ENCODE measurements at regions not wholly inside any gene's neighbourhood (a gene's known extent, or its start where the extent isn't known, plus 50 kb on each side); places are given as distances from the start of the nearest gene placed in this dataset.

- no peak for DNase-seq
- Mint-ChIP-seq H3K27ac (no peak overlapping the region), H3K36me3 (ENCODE audit: low read depth) (no peaks in the 10 kb centered on the region), H3K27me3 (no peaks in the 10 kb centered on the region), H3K4me3 (no peak overlapping the region), H3K4me1 (peaks cover 29% of the 10 kb centered on the region), H3K9me3 (no peaks in the 10 kb centered on the region)
- intact Hi-C loops (cut with micrococcal nuclease) = no loop called here
- TF ChIP-seq, protein P1, sequence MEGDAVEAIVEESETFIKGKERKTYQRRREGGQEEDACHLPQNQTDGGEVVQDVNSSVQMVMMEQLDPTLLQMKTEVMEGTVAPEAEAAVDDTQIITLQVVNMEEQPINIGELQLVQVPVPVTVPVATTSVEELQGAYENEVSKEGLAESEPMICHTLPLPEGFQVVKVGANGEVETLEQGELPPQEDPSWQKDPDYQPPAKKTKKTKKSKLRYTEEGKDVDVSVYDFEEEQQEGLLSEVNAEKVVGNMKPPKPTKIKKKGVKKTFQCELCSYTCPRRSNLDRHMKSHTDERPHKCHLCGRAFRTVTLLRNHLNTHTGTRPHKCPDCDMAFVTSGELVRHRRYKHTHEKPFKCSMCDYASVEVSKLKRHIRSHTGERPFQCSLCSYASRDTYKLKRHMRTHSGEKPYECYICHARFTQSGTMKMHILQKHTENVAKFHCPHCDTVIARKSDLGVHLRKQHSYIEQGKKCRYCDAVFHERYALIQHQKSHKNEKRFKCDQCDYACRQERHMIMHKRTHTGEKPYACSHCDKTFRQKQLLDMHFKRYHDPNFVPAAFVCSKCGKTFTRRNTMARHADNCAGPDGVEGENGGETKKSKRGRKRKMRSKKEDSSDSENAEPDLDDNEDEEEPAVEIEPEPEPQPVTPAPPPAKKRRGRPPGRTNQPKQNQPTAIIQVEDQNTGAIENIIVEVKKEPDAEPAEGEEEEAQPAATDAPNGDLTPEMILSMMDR (IDR thresholded peaks at IDR 0.05) = no peak
- ChIA-PET CTCF (no interaction called here), POLR2A (no interaction called here)
- no peak for ATAC-seq (ENCODE audit: low read depth)
These were observed 403.5 kb downstream of the ARL4A start for GRCh38 chr7:13090959-13091358.

- H3K27me3 Mint-ChIP-seq = no peaks in the 10 kb centered on the region
- H3K9me3 Mint-ChIP-seq = no peaks in the 10 kb centered on the region
- ATAC-seq (ENCODE audit: low read depth) = no peak
- H3K27ac Mint-ChIP-seq = no peak overlapping the region
- H3K36me3 Mint-ChIP-seq (ENCODE audit: low read depth) = no peaks in the 10 kb centered on the region
- TF ChIP-seq, protein P1 (IDR thresholded peaks at IDR 0.05) = no peak
- H3K4me1 Mint-ChIP-seq = peaks cover 32% of the 10 kb centered on the region
- ChIA-PET CTCF (no interaction called here), POLR2A (no interaction called here)
- no peak for DNase-seq
- no peak overlapping the region for H3K4me3 Mint-ChIP-seq
- intact Hi-C loops (cut with micrococcal nuclease) = no loop called here
These were observed 404.7 kb downstream of the ARL4A start for GRCh38 chr7:13091974-13092707.

GRCh38 chr7:13092708-13093005, 405.2 kb downstream of the ARL4A start:
- H3K27me3 Mint-ChIP-seq = no peaks in the 10 kb centered on the region
- no peak for ATAC-seq (ENCODE audit: low read depth)
- POLR2A ChIA-PET = no interaction called here
- no peak overlapping the region for H3K27ac Mint-ChIP-seq
- intact Hi-C loops (cut with micrococcal nuclease) = no loop called here
- TF ChIP-seq, protein P1 (IDR thresholded peaks at IDR 0.05) = no peak
- peaks cover 32% of the 10 kb centered on the region for H3K4me1 Mint-ChIP-seq
- no peak for DNase-seq
- no peaks in the 10 kb centered on the region for H3K9me3 Mint-ChIP-seq
- CTCF ChIA-PET = no interaction called here
- no peak overlapping the region for H3K4me3 Mint-ChIP-seq
- no peaks in the 10 kb centered on the region for H3K36me3 Mint-ChIP-seq (ENCODE audit: low read depth)

GRCh38 chr7:13093160-13093559, 405.7 kb downstream of the ARL4A start:
- ATAC-seq (ENCODE audit: low read depth) (no peak), DNase-seq (no peak)
- intact Hi-C loops (cut with micrococcal nuclease) = no loop called here
- H3K27me3 Mint-ChIP-seq = no peaks in the 10 kb centered on the region
- H3K9me3 Mint-ChIP-seq = no peaks in the 10 kb centered on the region
- H3K4me1 Mint-ChIP-seq = peaks cover 32% of the 10 kb centered on the region
- H3K36me3 Mint-ChIP-seq (ENCODE audit: low read depth) = no peaks in the 10 kb centered on the region
- H3K27ac Mint-ChIP-seq = no peak overlapping the region
- TF ChIP-seq, protein P1 (IDR thresholded peaks at IDR 0.05) = no peak
- no peak overlapping the region for H3K4me3 Mint-ChIP-seq
- ChIA-PET POLR2A (no interaction called here), CTCF (no interaction called here)

GRCh38 chr7:13097499-13097898, 410.1 kb downstream of the ARL4A start:
- no peak overlapping the region for H3K4me3 Mint-ChIP-seq
- peaks cover 26% of the 10 kb centered on the region for H3K4me1 Mint-ChIP-seq
- no peak overlapping the region for H3K27ac Mint-ChIP-seq
- DNase-seq = no peak
- TF ChIP-seq, protein P1 (IDR thresholded peaks at IDR 0.05) = no peak
- no peak for ATAC-seq (ENCODE audit: low read depth)
- POLR2A ChIA-PET = no interaction called here
- H3K27me3 Mint-ChIP-seq = no peaks in the 10 kb centered on the region
- intact Hi-C loops (cut with micrococcal nuclease) = no loop called here
- CTCF ChIA-PET = no interaction called here
- H3K9me3 Mint-ChIP-seq = no peaks in the 10 kb centered on the region
- no peaks in the 10 kb centered on the region for H3K36me3 Mint-ChIP-seq (ENCODE audit: low read depth)

Data from activated B cell treated with CpG ODN at 0.5 μM for 24 hours (primary cell).